Spleen (tissue), 11 donors: ENCODE measurements at regions not wholly inside any gene's neighbourhood (a gene's known extent, or its start where the extent isn't known, plus 50 kb on each side); places are given as distances from the start of the nearest gene placed in this dataset.

Experiments used
- DNase-seq: peaks from one replicate; pipeline ENCODE4 v3.0.0-alpha.2; 2020
- H3K27ac ChIP-seq, 8 donors: fragments of 200-600 bp; sonication (generic) in 7 of 8; 1 replicate in 4 of 8; 2 replicates in 4 of 8; pipeline versions ENCODE4 v1.5.0 to v1.8.0; 2016 to 2021; ENCODE audit warnings: inconsistent platforms in 4 of 8, mild to moderate bottlenecking in 4 of 8, moderate library complexity in 1 of 8
- H3K27me3 ChIP-seq, 7 donors: fragments of 200-600 bp; sonication (generic) in 6 of 7; replicated peaks in 1 of 7; 1 replicate in 4 of 7; 2 replicates in 3 of 7; pipeline versions ENCODE4 v1.5.0 to v1.8.0; 2016 to 2021; ENCODE audit warnings: inconsistent platforms in 3 of 7, mild to moderate bottlenecking in 1 of 7
- H3K36me3 ChIP-seq, 6 donors: fragments of 200-600 bp; sonication (generic) in 5 of 6; 1 replicate in 4 of 6; 2 replicates in 2 of 6; pipeline versions ENCODE4 v1.5.0 to v1.8.0; 2016 to 2021; ENCODE audit warnings: inconsistent platforms in 2 of 6
- H3K4me1 ChIP-seq, 6 donors: fragments of 200-600 bp; sonication (generic) in 5 of 6; 1 replicate in 3 of 6; 2 replicates in 3 of 6; pipeline versions ENCODE4 v1.5.0 to v1.8.0; 2016 to 2021; ENCODE audit warnings: inconsistent platforms in 3 of 6
- H3K4me3 ChIP-seq, 8 donors: fragments of 200-600 bp; sonication (generic) in 7 of 8; 1 replicate in 4 of 8; 2 replicates in 4 of 8; pipeline versions ENCODE4 v1.5.0 to v1.8.0; 2016 to 2021; ENCODE audit warnings: inconsistent platforms in 4 of 8, mild to moderate bottlenecking in 4 of 8, moderate library complexity in 2 of 8
- H3K9me3 ChIP-seq, 8 donors: fragments of 200-600 bp; sonication (generic) in 7 of 8; 1 replicate in 4 of 8; 2 replicates in 4 of 8; pipeline versions ENCODE4 v1.5.0 to v1.8.0; 2016 to 2021; ENCODE audit warnings: inconsistent platforms in 4 of 8
- POLR2A ChIP-seq, 3 donors: fragments of 450-650 bp; IDR thresholded peaks; one replicate each; pipeline ENCODE4 v1.5.1; 2017; ENCODE audit warnings: antibody characterized with exemption in 3 of 3, mild to moderate bottlenecking in 1 of 3
- POLR2AphosphoS5 ChIP-seq, 3 donors: sonication (generic); formaldehyde crosslinking; IDR thresholded peaks; one replicate each; pipeline ENCODE4 v1.5.1; 2017; ENCODE audit warnings: antibody characterized with exemption in 3 of 3
- WGBS, 5 donors: extraction: QIAGEN DNeasy Blood & Tissue Kit in 3 of 5; methylation state at CpG; one replicate each; pipeline versions ENCODE4 v1.1.5 to v1.1.7; 2013 to 2018; 5-methylcytosine and 5-hydroxymethylcytosine counted together
- intact Hi-C: fragments of 100-400 bp; cut with DNase I; formaldehyde crosslinking; loops from one replicate; pipeline ENCODE4 v1.15.0; 2023; ENCODE audit warnings: low total_unique reads
- TF ChIP-seq, protein P1 (sequence below), 11 experiments: fragments of 200-600 bp in 7 of 11; fragments of 450-650 bp in 4 of 11; sonication (generic) in 4 of 11; IDR thresholded peaks in 8 of 11; conservative IDR thresholded peaks in 3 of 11; 1 replicate in 7 of 11; 2 replicates in 4 of 11; pipeline versions ENCODE4 v1.4.0 to v1.8.0; 2016 to 2021; ENCODE audit warnings: antibody characterized with exemption in 11 of 11, inconsistent platforms in 4 of 11, mild to moderate bottlenecking in 1 of 11
- donor health status: healthy with polysubstance abuse.
- donor health status: DM: no; HTN: no; CAD: no; lungs with moderate emphysema.
- donor health status: DM: no; HTN: no; CAD: no.
- donor health status: Bipolar disorder and iron deficiency.
- donor health status: healthy.
- donor health status: DM: no; HTN: no; CAD: no.
- donor health status: DM: yes; HTN: yes; CAD: no.

DNA sequence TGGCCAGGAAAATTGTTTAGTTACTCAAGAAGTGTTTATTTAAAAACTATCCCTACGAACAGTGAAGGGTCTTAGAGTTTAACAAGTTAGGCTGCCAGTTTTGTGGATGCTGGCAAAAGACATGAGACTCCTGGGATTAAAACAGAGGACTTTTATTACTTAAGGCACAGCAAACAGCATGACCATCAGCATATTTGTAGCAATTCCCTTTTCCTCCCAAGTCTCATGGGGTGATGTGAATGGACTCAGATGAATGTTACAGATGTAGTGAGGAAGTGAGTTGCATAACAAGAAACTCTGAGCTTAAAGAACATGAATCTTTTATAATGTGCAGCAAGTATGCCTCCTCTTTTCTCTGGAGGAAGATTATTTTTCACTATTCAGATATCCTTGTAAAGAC is 695.8 kb downstream of the RPS29 start:
- Histone ChIP-seq H3K36me3 (no peaks in the 10 kb centered on the region), H3K4me1 (no peaks in the 10 kb centered on the region), H3K4me3 (no peak overlapping the region), H3K27ac (no peak overlapping the region), H3K9me3 (no peaks in the 10 kb centered on the region), H3K27me3 (no peaks in the 10 kb centered on the region)
- no peak for DNase-seq
- TF ChIP-seq POLR2A (IDR thresholded peaks at IDR 0.05) (no peak), POLR2AphosphoS5 (IDR thresholded peaks at IDR 0.05) (no peak)
- TF ChIP-seq, protein P1, sequence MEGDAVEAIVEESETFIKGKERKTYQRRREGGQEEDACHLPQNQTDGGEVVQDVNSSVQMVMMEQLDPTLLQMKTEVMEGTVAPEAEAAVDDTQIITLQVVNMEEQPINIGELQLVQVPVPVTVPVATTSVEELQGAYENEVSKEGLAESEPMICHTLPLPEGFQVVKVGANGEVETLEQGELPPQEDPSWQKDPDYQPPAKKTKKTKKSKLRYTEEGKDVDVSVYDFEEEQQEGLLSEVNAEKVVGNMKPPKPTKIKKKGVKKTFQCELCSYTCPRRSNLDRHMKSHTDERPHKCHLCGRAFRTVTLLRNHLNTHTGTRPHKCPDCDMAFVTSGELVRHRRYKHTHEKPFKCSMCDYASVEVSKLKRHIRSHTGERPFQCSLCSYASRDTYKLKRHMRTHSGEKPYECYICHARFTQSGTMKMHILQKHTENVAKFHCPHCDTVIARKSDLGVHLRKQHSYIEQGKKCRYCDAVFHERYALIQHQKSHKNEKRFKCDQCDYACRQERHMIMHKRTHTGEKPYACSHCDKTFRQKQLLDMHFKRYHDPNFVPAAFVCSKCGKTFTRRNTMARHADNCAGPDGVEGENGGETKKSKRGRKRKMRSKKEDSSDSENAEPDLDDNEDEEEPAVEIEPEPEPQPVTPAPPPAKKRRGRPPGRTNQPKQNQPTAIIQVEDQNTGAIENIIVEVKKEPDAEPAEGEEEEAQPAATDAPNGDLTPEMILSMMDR (IDR thresholded peaks at IDR 0.05 in 8 of 11, conservative IDR thresholded peaks at IDR 0.05 in 3 of 11), result no peak
- intact Hi-C loops, result no loop called here
- 56 to 80% (median 70%) methylated on average over 1 of the region's 1 CpG for WGBS, 5 donors

DNA sequence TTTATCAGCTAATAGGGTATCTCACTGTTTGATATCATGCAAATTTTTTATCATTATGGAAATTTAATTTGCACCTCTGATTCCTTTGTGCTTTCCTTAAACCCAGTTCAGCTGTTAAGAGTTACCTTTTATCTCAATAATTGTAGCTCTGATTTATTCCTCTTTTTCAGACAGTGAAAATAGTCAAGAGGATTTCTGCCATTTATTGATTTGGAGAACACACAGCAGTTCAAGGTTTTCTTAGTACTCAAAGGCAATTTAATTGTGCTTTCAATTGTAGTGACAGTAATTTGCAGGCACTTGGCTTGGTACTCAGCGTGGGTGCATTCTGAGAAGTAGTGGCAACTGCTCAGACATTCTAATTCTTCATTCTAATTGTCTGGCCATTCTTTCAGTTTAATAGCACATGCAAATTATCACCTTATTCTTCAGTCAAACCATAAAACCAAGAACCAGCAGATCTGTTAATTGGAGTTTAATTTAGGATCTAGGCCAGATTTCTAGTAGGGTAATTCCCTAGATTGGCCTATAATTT is 709.3 kb downstream of the RPS29 start:
- no peaks in the 10 kb centered on the region for H3K36me3 ChIP-seq
- 70 to 84% (median 77%) methylated on average over 1 of the region's 1 CpG for WGBS, 5 donors
- intact Hi-C loops, result no loop called here
- H3K4me3 ChIP-seq, result no peak overlapping the region
- H3K27me3 ChIP-seq, result no peaks in the 10 kb centered on the region
- H3K4me1 ChIP-seq, result no peaks in the 10 kb centered on the region
- H3K27ac ChIP-seq, result no peak overlapping the region
- no peak for TF ChIP-seq POLR2AphosphoS5 (IDR thresholded peaks at IDR 0.05)
- TF ChIP-seq, protein P1 (IDR thresholded peaks at IDR 0.05 in 8 of 11, conservative IDR thresholded peaks at IDR 0.05 in 3 of 11), result no peak
- no peak for TF ChIP-seq POLR2A (IDR thresholded peaks at IDR 0.05)
- DNase-seq, result no peak
- peaks cover 0 to 7% (median 0%) of the 10 kb centered on the region in 8 donors for H3K9me3 ChIP-seq

GRCh38 chr14:48874711-48875110 is 711.5 kb downstream of the RPS29 start:
- H3K9me3 ChIP-seq, result peaks cover 0 to 4% (median 0%) of the 10 kb centered on the region in 8 donors
- no peaks in the 10 kb centered on the region for H3K4me1 ChIP-seq
- intact Hi-C loops, result no loop called here
- TF ChIP-seq POLR2A (IDR thresholded peaks at IDR 0.05), result no peak
- TF ChIP-seq, protein P1 (IDR thresholded peaks at IDR 0.05 in 8 of 11, conservative IDR thresholded peaks at IDR 0.05 in 3 of 11), result no peak
- TF ChIP-seq POLR2AphosphoS5 (IDR thresholded peaks at IDR 0.05), result no peak
- WGBS, 5 donors, result 71 to 91% (median 90%) methylated on average over 2 of the region's 2 CpGs
- H3K4me3 ChIP-seq, result no peak overlapping the region
- no peaks in the 10 kb centered on the region for H3K27me3 ChIP-seq
- no peak overlapping the region for H3K27ac ChIP-seq
- H3K36me3 ChIP-seq, result no peaks in the 10 kb centered on the region
- DNase-seq, result no peak

DNA sequence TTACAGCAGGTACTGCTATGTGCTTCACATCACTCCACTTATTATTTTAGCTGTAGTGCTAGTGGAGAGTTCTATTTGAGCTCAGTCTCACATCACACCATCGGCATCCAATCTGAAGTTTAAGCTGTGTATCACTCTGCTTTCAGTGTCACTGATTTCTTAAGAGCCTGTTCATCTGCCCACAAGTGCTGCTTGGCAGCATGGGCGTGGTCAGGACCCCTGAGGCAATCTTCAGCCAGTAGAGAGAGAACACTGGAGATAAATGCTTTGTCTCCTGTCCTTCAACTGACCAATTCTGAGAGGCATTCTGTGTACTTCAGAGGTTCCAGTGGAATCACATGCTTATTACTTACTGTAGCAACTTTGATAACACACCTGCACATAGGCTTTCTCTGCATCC is 728.8 kb downstream of the RPS29 start:
- Histone ChIP-seq H3K9me3 (no peaks in the 10 kb centered on the region), H3K27ac (no peak overlapping the region), H3K36me3 (no peaks in the 10 kb centered on the region), H3K27me3 (no peaks in the 10 kb centered on the region), H3K4me3 (no peak overlapping the region), H3K4me1 (no peaks in the 10 kb centered on the region)
- intact Hi-C loops, result no loop called here
- TF ChIP-seq, protein P1 (IDR thresholded peaks at IDR 0.05 in 8 of 11, conservative IDR thresholded peaks at IDR 0.05 in 3 of 11), result no peak
- TF ChIP-seq POLR2A (IDR thresholded peaks at IDR 0.05) (no peak), POLR2AphosphoS5 (IDR thresholded peaks at IDR 0.05) (no peak)
- no peak for DNase-seq
- WGBS, 5 donors, result 51 to 78% (median 59%) methylated on average over 2 of the region's 2 CpGs
